Suprapubic skin (tissue), 4 donors: ENCODE measurements at regions not wholly inside any gene's neighbourhood (a gene's known extent, or its start where the extent isn't known, plus 50 kb on each side); places are given as distances from the start of the nearest gene placed in this dataset.
"Not testable (repeated sequence)": the region's sequence is repeated elsewhere in the genome, so short reads cannot be mapped to it uniquely, and the experiment has no call there.

ENCODE experiments used
- EP300 ChIP-seq: sonication (generic); formaldehyde crosslinking; IDR thresholded peaks from one replicate; pipeline ENCODE4 v1.6.1; 2017; ENCODE audit warnings: antibody characterized with exemption
- POLR2A ChIP-seq, 2 donors: fragments of 450-650 bp; IDR thresholded peaks; one replicate each; pipeline ENCODE4 v1.6.1; 2017; ENCODE audit warnings: antibody characterized with exemption in 2 of 2, mild to moderate bottlenecking in 2 of 2, moderate library complexity in 2 of 2
- POLR2AphosphoS5 ChIP-seq, 3 donors: sonication (generic); formaldehyde crosslinking; IDR thresholded peaks; one replicate each; pipeline ENCODE4 v1.6.1; 2017; ENCODE audit warnings: antibody characterized with exemption in 3 of 3
- TF ChIP-seq, protein P1 (sequence below), 2 donors: fragments of 200-600 bp in 1 of 2; fragments of 450-650 bp in 1 of 2; sonication (generic) in 1 of 2; IDR thresholded peaks; one replicate each; pipeline ENCODE4 v1.5.1; 2016 to 2019; ENCODE audit warnings: antibody characterized with exemption in 2 of 2, mild to moderate bottlenecking in 1 of 2, moderate library complexity in 1 of 2

DNA sequence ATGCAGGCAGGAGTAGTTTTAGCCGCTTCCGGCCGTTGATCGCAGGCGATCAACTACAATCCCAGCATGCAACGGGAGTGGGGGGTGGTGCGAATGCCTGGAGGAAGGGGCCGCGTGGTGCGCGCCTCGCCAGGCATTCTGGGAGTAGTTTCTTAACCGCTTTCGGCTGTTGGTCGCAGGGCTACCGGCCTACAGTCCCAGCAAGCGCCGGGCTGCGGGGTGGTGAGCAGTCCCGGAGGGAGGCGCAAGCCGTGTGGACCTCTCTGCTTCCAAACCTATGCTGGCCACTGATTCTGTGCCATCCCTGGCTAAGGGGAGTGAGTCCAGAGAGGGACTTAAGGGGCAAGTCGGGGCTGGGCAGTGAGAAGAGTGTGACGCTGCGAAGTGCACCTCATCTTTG is 604.5 kb upstream of the ZNF722 start:
- TF ChIP-seq, protein P1, sequence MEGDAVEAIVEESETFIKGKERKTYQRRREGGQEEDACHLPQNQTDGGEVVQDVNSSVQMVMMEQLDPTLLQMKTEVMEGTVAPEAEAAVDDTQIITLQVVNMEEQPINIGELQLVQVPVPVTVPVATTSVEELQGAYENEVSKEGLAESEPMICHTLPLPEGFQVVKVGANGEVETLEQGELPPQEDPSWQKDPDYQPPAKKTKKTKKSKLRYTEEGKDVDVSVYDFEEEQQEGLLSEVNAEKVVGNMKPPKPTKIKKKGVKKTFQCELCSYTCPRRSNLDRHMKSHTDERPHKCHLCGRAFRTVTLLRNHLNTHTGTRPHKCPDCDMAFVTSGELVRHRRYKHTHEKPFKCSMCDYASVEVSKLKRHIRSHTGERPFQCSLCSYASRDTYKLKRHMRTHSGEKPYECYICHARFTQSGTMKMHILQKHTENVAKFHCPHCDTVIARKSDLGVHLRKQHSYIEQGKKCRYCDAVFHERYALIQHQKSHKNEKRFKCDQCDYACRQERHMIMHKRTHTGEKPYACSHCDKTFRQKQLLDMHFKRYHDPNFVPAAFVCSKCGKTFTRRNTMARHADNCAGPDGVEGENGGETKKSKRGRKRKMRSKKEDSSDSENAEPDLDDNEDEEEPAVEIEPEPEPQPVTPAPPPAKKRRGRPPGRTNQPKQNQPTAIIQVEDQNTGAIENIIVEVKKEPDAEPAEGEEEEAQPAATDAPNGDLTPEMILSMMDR (IDR thresholded peaks at IDR 0.05) = not testable (repeated sequence)
- not testable (repeated sequence) for TF ChIP-seq EP300; POLR2AphosphoS5 (IDR thresholded peaks at IDR 0.05); POLR2A (IDR thresholded peaks at IDR 0.05)
